NCI-H2029 (cell line): ENCODE measurements at regions not wholly inside any gene's neighbourhood (a gene's known extent, or its start where the extent isn't known, plus 50 kb on each side); places are given as distances from the start of the nearest gene placed in this dataset.

ENCODE experiments used
- DNase-seq: peaks from one replicate; lab custom pipeline; 2025; lab: John Stamatoyannopoulos, UW

- no peak for DNase-seq
These were observed 264.2 kb downstream of the ZSWIM6 start for GRCh38 chr5:61596265-61596664.

GRCh38 chr5:61597684-61598083 is 265.6 kb downstream of the ZSWIM6 start:
- DNase-seq: no peak

- DNase-seq: no peak
These were observed 266.1 kb downstream of the ZSWIM6 start for GRCh38 chr5:61598126-61598525.

GRCh38 chr5:61599370-61600122 is 267.5 kb downstream of the ZSWIM6 start:
- peak; percentile 44 for DNase-seq

- DNase-seq: no peak
These were observed 268.0 kb downstream of the ZSWIM6 start for GRCh38 chr5:61600123-61600444.

- no peak for DNase-seq
These were observed 269.0 kb downstream of the ZSWIM6 start for GRCh38 chr5:61600945-61601511.

- DNase-seq: no peak
These were observed 271.3 kb downstream of the ZSWIM6 start for GRCh38 chr5:61603211-61603908.

- no peak for DNase-seq
These were observed 272.3 kb downstream of the ZSWIM6 start for GRCh38 chr5:61604076-61605025.

- DNase-seq: no peak
These were observed 278.0 kb downstream of the ZSWIM6 start for GRCh38 chr5:61609840-61610677.

GRCh38 chr5:61610678-61611024 is 278.6 kb downstream of the ZSWIM6 start:
- DNase-seq: no peak

GRCh38 chr5:61612431-61612830 is 280.4 kb downstream of the ZSWIM6 start:
- no peak for DNase-seq

- no peak for DNase-seq
These were observed 281.6 kb downstream of the ZSWIM6 start for GRCh38 chr5:61613679-61614078.

GRCh38 chr5:61614606-61615005 is 282.5 kb downstream of the ZSWIM6 start:
- no peak for DNase-seq

GRCh38 chr5:61617039-61617438 is 285.0 kb downstream of the ZSWIM6 start:
- no peak for DNase-seq

GRCh38 chr5:61617995-61618525 is 286.0 kb downstream of the ZSWIM6 start:
- no peak for DNase-seq

- no peak for DNase-seq
These were observed 286.5 kb downstream of the ZSWIM6 start for GRCh38 chr5:61618577-61618976.

- no peak for DNase-seq
These were observed 287.2 kb downstream of the ZSWIM6 start for GRCh38 chr5:61619289-61619688.

- DNase-seq: no peak
These were observed 287.9 kb downstream of the ZSWIM6 start for GRCh38 chr5:61619777-61620518.

- DNase-seq: no peak
These were observed 288.7 kb downstream of the ZSWIM6 start for GRCh38 chr5:61620699-61621182.

- DNase-seq: no peak
These were observed 289.2 kb downstream of the ZSWIM6 start for GRCh38 chr5:61621202-61621650.
